ENCODE measurements at regions not wholly inside any gene's neighbourhood (a gene's known extent, or its start where the extent isn't known, plus 50 kb on each side); places are given as distances from the start of the nearest gene placed in this dataset.

GRCh38 chr14:73788701-73789551 is 62.7 kb upstream of the PTGR2 start:
- Histone ChIP-seq H3K4me3 (no peak overlapping the region), H3K4me1 (peaks cover 28 to 86% (median 40%) of the 10 kb centered on the region in 3 donors)
- 57 to 86% methylated on average over 1 to 5 of the region's 6 CpGs for WGBS, 2 donors (ENCODE audit: low coverage in 1 of 2)

GRCh38 chr14:73788317-73788598 is 63.4 kb upstream of the PTGR2 start:
- Histone ChIP-seq H3K27ac (peak overlapping the region; percentile 96 to 100 (median 99)), H3K36me3 (no peaks in the 10 kb centered on the region), H3K4me1 (peaks cover 33 to 86% (median 45%) of the 10 kb centered on the region in 3 donors), H3K9me3 (no peaks in the 10 kb centered on the region), H3K27me3 (no peaks in the 10 kb centered on the region), H3K4me3 (peak overlapping the region in 1 of 2 donors; percentile 93)
- no peak for TF ChIP-seq POLR2AphosphoS5 (IDR thresholded peaks at IDR 0.05)
- no peak for TF ChIP-seq POLR2A (IDR thresholded peaks at IDR 0.05)
- TF ChIP-seq EP300 (IDR thresholded peaks at IDR 0.05), result no peak
- no peak for TF ChIP-seq CTCF (IDR thresholded peaks at IDR 0.05)
- whole genome bisulfite sequencing, 2 donors (ENCODE audit: low coverage in 1 of 2), result 7 to 36% methylated on average over 4 of the region's 4 CpGs
- no peak for ATAC-seq

More at GRCh38 chr14:73788701-73789551, 62.7 kb upstream of the PTGR2 start:
- peak overlapping the region; percentile 96 to 100 (median 99) for H3K27ac ChIP-seq
- no peak for ATAC-seq
- TF ChIP-seq CTCF (IDR thresholded peaks at IDR 0.05) (no peak), EP300 (IDR thresholded peaks at IDR 0.05) (no peak), POLR2A (IDR thresholded peaks at IDR 0.05) (no peak), POLR2AphosphoS5 (IDR thresholded peaks at IDR 0.05) (no peak)
- no peaks in the 10 kb centered on the region for H3K27me3 ChIP-seq
- H3K36me3 ChIP-seq, result no peaks in the 10 kb centered on the region
- H3K9me3 ChIP-seq, result no peaks in the 10 kb centered on the region

- no peak for ATAC-seq
- H3K36me3 ChIP-seq, result no peaks in the 10 kb centered on the region
- H3K4me3 ChIP-seq, result peak overlapping the region; percentile 93 to 94
- H3K9me3 ChIP-seq, result no peaks in the 10 kb centered on the region
- H3K27me3 ChIP-seq, result no peaks in the 10 kb centered on the region
- 1 to 2% methylated on average over 15 of the region's 17 CpGs for WGBS, 2 donors (ENCODE audit: low coverage in 1 of 2)
- peak overlapping the region; percentile 96 to 100 (median 99) for H3K27ac ChIP-seq
- TF ChIP-seq EP300 (IDR thresholded peaks at IDR 0.05) (no peak), CTCF (IDR thresholded peaks at IDR 0.05) (no peak), POLR2A (IDR thresholded peaks at IDR 0.05) (peak in 1 of 2 donors; percentile 11), POLR2AphosphoS5 (IDR thresholded peaks at IDR 0.05) (peak; percentile 37)
- peaks cover 36 to 88% (median 51%) of the 10 kb centered on the region in 3 donors for H3K4me1 ChIP-seq
Measured at GRCh38 chr14:73787486-73788316, 63.9 kb upstream of the PTGR2 start.

- Histone ChIP-seq H3K4me1 (peaks cover 36 to 89% (median 55%) of the 10 kb centered on the region in 3 donors), H3K27me3 (no peaks in the 10 kb centered on the region), H3K9me3 (no peaks in the 10 kb centered on the region), H3K4me3 (peak overlapping the region; percentile 93 to 94), H3K27ac (peak overlapping the region; percentile 96 to 100 (median 99)), H3K36me3 (no peaks in the 10 kb centered on the region)
- WGBS, 2 donors (ENCODE audit: low coverage in 1 of 2), result 0% methylated on average over 3 of the region's 105 CpGs; no CpG with 5 or more reads in 1 of the 2 donors
- TF ChIP-seq POLR2A (IDR thresholded peaks at IDR 0.05) (peak; percentile 71 to 92), POLR2AphosphoS5 (IDR thresholded peaks at IDR 0.05) (peak; percentile 62), CTCF (IDR thresholded peaks at IDR 0.05) (no peak)
- peak; percentile 50 for ATAC-seq
Measured at GRCh38 chr14:73786636-73787485, 64.8 kb upstream of the PTGR2 start.
